GM19328 (cell line): ENCODE measurements at regions not wholly inside any gene's neighbourhood (a gene's known extent, or its start where the extent isn't known, plus 50 kb on each side); places are given as distances from the start of the nearest gene placed in this dataset.

Experiments
- ATAC-seq: cut with Tn5 transposase; IDR thresholded peaks from one replicate; pipeline ENCODE4 v1.9.1; 2021; ENCODE audit warnings: mild to moderate bottlenecking, moderate library complexity; ENCODE audit not compliant: unreplicated experiment

- no peak for ATAC-seq
These were observed 182.1 kb upstream of the TP63 start for GRCh38 chr3:189449084-189449483.

DNA sequence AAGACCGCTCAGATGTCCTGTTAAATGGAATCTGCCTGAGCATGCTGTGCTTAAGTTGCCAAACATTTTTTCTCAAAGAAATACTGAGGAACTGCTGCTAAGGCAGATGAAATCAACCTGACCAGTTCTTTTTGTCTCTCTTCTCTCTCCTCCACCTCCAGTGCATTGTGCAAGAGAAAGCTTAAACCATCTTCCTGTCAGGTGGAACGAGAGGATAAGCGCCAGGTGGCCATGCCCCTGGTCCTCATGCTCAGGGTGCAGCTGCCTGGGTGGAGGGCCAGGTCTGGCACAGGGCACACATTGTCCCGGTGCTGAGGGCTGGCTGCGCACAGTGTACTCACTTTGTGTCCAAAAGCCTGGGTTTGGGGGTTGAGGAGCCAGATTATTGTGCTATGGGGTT lies 176.2 kb upstream of the TP63 start:
- no peak for ATAC-seq

DNA sequence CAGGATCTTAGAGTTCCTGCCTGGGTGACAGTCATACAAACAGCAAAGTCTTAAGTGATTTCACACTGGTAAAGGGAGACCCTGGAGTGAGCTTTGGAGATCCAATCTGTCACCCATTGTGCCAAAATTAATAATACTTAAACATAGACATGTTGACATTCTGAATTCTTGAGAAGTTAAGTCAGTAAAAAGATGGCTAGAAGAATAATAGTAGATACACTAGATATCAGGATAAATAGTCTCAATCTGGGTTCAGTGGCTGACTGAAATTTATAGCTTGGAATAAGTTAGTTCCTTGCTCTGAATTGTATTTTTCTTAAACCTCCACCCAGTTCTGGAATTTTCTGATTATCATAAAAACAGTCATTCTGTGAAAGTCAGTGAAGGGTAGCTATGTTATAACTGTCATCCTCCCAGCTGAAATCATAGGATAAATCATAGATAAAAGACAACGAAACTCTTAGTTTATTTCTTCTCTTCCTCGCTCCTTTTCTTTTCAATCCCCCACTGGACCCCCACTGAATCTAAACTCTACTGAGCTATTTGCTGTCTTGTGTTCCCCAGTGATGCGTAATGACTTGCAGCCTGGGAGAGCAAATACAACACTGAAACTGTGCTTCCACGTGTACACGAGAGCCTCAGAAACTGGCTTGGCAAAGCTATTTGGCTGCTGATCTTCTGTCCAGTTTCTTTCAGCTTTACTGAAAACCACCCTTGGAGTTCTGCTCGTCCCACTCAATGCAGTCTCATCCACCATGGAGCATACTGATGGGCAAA lies 175.4 kb upstream of the TP63 start:
- ATAC-seq: no peak

GRCh38 chr3:189457201-189457607 lies 174.0 kb upstream of the TP63 start:
- ATAC-seq: no peak

DNA sequence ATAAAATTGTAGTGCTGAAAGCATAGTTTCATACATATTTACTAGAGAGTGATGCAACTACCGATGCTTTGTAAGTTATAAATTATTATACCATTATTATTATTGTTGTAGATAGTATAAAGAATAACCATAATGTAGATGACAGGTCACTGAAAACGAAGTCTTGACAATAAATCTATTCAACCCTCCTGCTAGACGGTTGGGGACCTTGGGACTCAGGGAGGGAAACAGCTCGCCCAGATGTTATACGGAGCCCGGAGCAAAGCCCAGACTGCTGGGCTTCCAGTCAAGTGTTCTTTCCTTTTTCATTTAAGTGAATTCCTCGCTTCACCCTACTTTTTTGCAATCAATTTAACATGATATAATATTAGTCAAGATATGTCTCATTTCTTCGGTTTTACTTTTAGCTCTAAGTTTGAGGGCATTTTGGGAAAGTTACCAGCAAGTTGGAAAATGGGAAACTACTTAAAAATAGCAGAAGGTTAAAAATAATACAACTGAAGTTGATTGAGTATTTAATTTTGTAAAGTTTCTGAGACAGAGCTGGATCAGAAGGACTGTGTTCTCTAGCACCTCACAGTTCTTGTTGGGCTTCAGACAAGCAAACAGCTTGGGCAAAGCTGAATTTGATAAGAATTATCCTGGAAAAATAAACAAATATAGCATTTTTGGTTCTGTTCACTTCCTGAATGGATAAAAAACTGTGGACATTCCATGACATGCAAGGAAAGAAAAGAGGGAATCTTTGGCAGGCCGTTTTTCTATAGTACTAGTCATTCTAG lies 173.4 kb upstream of the TP63 start:
- no peak for ATAC-seq

- ATAC-seq: no peak
These were observed 172.7 kb upstream of the TP63 start for GRCh38 chr3:189458528-189458927.

DNA sequence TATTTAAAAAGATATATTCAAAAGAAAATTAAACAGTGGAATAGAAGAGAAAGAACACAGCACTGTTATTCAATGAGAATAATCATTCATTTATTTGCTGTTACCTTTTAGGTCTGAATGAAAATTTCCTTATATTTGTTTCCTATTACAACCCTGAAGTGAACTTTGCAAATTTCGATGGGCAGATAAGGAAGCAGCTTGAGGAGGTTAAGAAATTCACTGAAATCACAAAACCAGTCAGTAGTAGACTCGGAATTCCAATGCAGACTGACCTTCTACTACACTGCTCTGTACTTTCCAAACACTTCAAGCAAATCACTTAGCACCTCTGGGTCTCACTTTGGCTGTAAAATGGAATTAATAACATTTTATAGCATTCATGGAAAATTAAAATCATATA lies 172.0 kb upstream of the TP63 start:
- ATAC-seq: no peak

DNA sequence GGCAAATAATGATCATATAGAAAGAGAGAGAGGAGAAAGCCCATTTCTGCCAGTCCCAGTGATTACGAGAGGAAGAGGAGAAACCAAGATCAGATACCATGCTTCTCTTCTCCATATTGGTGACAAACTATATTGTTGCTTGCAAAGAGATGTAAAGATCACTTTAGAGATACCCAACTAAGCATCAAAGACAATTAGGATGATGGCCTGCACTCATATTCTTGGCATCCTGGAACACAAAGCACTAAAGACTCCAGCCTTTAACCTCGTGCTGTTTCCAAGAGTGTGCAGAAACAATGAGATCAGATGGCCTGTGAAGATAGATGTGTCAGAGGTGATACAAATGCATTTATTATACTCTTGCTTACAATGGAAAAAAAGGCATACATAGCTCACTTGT lies 170.7 kb upstream of the TP63 start:
- ATAC-seq: no peak

- no peak for ATAC-seq
These were observed 166.4 kb upstream of the TP63 start for GRCh38 chr3:189464799-189465198.

GRCh38 chr3:189466004-189466403 lies 165.2 kb upstream of the TP63 start:
- no peak for ATAC-seq

DNA sequence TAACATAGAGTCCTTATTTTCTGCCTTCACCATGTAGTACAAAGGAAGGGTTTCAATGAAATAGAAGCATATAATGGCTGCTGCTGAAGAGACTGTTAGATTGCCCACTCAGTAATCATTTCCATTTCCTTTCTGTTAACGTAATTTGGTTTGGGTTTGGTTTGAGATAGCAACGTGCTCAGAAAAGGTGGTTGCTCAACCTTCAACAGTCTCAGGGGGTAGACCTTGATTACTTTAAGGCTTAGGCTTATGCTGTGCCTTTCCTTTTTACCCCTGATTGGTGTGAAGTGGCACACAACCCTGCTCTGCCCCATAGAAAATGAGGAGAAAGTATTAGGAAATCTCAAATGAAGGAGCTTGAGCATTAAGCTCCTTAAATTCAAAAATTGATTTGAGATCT lies 163.7 kb upstream of the TP63 start:
- ATAC-seq: no peak

DNA sequence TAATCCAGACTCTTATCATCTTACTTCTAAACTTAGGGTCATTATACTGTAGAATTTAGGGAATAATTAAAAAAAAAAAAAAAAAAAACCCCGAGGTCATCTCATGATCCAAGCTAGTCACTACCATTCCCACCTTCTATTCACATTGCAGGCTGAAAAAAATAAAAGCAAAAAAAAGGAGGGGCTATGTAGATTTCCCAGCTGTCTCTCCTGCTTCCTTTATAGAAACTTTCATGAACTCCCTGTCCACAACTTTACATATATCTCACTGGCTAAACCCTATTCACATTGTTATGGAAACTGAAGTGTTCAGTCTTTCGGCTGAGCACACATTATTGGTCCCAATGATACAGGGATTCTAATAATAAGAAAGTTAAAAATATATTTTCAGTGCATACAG lies 156.2 kb upstream of the TP63 start:
- no peak for ATAC-seq

DNA sequence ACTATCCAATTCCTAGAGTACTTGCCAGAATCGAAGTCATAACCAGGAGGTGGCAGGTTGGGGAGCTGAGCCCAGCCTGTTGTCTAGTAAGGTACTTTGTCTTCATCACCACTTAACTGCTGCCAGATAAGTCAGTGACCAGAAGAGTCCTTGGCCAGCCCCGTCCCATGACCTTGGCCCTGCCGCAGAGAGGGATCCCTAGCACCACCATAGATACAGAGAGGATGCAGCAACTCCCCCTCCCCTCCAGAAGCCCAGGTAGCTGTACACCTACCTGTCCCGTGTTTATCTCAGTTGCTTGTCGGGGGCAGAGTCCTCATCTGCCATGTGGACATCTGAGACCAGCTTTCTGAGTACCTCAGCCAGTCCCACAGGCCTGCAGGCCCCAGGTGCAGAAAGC lies 153.6 kb upstream of the TP63 start:
- ATAC-seq: no peak

DNA sequence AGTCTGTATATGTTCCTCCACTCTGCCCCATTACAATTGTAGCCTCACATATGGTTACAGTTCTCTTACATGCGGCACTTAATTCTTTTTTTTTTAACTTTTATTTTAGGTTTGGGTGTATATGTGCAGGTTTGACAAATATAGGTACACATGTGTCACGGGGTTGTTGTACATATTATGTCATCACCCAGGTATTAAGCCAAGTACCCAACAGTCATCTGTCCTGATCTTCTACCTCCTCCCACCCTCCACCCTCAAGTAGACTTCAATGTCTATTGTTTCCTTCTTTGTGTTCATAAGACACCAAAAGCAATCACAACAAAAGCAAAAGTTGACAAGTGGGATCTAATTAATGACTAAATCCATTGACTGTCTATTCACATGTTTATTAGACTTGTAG lies 144.6 kb upstream of the TP63 start:
- no peak for ATAC-seq

- ATAC-seq: no peak
These were observed 142.9 kb upstream of the TP63 start for GRCh38 chr3:189488241-189488767.

- no peak for ATAC-seq
These were observed 140.9 kb upstream of the TP63 start for GRCh38 chr3:189490337-189490736.

DNA sequence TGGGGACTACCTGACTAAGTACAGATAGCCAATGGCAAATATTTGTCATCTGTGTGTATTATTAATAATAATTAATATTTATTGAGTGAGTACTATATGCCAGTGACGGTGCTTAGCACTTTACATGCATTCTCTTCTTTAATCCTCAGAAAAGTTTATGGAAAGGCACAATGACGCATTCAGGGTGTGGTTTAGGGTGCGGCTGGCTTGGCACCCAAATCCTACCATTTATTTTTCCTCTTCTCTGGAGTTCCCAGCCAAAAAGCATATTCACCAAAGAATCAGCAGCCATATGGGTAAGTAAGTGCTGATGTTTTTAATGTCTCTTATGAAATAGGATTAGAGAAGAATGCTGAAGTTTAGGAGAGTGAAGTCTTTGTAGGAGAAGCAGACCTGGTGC lies 140.4 kb upstream of the TP63 start:
- no peak for ATAC-seq

GRCh38 chr3:189491831-189492230 lies 139.4 kb upstream of the TP63 start:
- ATAC-seq: no peak

- ATAC-seq: no peak
These were observed 137.9 kb upstream of the TP63 start for GRCh38 chr3:189493271-189493670.

- ATAC-seq: no peak
These were observed 136.6 kb upstream of the TP63 start for GRCh38 chr3:189494632-189495031.

DNA sequence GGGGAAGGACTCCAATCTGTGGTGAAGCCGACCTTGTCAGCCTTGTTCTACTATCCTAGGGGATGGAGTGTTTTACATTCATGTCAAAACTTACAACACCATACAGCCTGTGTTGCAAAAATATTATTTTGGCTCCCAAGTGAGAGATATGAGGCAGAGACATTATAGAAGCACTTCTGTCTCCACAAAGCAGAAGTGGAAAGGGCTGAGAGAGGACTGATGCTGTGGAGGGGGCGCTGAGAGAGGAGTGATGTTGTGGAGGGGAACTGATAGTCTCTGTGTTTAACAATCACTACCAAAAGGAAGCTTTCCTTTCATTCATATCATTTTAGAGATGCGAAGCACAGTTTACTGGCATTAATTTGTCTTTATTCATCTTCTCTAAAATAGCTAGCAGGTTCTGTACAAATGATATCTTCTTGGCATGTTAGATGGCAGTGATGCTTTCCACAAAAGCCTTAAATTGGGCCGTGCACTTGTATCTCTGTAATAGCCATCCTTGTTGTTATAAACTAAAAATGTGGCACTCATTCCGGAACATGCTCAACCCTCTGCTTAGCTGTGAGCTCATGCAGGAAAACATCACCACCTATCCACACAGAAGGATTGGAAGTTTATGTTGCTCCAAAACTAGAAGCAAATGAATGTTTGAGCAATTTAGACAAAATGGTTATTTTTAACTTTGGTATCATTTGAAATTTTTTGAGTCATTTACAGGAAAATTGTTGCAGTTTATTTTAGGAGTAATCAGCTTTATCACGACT lies 134.6 kb upstream of the TP63 start:
- ATAC-seq: no peak
